ENCODE measurements at regions not wholly inside any gene's neighbourhood (a gene's known extent, or its start where the extent isn't known, plus 50 kb on each side); places are given as distances from the start of the nearest gene placed in this dataset.

DNA sequence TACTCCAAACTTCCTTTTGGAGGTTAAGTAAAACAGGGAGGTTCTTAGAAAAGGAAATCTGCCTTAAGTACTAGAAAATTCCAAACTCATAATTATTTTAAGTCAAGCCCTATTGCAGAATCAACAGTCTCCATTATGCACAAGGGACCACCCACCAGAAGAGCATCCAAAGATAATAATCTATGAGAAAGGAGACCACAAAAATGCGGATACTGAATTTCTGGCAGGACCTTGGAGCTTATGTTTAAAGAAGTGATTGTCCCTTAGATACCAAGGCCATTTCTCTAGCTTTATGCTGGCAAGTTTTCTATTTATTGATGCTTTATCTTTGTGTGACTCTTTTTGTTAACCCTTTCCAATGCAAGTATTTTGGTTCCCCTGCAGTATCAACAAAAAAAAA lies 404.0 kb upstream of the MMADHC start:
- DNase-seq, result no peak

DNA sequence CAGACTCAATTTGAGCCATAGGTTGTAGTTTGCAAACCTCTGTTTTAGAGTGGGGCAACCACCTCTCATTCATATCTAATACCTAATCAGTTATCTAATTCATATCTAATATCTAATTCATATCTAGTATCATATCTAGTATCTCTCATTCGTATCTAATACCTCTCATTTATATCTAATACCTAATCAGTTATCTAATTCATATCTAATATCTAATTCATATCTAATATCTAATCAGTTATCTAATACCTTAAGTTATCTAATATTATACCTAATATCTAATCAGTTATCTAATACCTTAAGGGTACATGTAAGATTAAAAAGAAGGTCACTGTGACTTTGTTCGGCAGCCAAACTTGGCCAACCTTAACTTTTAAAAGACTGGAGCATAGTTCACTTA lies 403.4 kb upstream of the MMADHC start:
- no peak for DNase-seq

DNA sequence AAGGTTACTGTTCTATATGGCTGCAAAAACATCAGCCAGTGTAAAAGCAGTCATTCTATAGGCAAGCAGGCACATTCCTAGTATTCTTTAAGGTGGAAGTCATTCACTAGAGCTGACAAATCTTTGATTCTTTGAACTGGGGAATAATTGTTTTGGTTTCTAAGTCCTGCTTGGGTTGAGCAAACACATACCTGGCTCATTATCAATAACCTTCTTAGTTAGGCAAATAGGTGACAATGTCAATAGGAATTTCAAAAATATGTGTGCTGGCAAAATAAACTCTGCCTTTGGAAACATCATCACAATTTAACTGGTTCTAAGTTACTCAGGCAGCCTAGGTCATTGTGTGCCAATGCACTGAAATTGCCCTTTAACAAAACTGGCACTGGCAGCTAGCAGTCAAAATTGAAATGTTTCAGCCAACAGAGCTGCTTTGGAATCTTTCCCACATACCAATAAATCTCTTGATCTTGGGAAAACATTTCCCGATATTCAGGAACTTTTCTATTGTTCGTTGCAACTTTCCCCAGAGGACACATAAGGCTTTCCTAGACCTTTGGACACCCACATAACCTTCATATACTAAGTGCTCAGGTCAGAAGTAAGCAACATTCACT lies 402.0 kb upstream of the MMADHC start:
- DNase-seq, result no peak

DNA sequence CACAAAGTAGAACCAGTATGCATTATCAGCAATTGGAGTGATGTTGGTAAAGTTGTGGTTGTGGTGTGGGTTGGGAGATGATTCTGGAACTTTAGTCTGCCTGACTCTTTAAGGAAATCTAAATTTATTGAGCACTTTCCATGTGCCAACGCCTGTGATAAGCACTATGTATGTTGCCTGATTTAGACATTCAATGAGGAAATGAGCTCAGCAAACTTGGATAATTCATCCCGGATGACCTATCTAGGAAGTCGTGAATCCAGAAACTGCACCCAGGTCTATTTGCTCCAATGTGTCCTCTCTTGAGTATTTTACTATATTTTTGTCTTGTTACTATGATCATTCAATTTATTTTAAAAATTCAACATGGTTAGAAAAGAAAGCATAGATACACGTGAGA lies 400.8 kb upstream of the MMADHC start:
- no peak for DNase-seq

DNA sequence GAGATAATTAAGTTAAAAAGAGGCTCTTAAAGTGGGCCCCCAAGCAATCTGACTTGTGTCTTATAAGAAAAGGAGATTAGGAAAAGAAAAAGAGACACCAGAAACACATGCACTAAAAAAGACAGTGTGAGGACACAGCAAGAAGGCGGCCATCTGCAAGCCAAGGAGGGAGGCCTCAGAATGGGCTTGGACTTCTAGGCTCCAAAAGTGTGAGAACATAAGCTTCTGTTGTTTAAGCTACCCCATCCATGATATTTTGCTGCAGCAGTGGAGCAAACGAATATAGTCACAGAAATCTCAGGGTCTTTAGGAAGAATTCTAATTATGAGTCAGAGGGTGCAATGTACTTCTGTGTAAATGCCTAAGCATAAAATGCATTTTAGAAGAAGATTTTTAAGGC lies 399.3 kb upstream of the MMADHC start:
- DNase-seq, result no peak

DNA sequence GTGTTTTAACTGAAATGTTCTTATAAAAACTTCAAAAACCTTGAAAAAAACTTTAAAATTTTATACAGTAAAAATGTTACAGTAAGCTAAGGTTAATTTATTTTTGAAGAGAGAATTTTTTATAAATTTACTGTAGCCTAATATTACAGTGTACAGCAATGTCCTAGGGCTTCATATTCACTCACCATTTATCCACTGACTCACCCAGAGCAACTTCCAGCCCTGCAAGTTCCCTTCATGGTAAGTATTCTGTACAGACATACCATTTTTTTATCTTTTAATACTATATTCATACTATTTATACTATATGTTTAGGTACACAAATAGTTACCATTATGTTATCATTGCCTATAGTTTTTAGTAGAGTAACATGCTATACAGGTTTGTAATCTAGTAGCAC lies 396.7 kb upstream of the MMADHC start:
- no peak for DNase-seq

DNA sequence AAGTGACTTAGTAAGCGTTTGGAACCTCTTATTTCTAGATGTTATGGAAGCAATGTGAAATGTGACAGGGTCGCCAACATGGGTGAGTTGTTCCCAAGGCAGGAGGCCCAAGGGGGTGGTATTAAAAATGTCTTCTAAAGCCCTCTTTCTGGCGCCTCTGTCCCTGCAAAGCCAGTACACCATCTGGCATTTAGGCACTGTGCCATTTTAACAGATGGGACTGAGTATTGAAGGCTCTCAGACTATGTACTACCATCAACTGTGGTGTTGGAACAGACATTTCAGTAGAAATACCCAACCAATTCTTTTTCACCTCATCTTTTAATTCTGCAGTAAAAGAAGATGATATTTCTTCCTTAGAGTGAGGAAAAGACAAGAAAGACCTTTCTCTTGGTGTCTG lies 384.5 kb upstream of the MMADHC start:
- DNase-seq, result no peak

DNA sequence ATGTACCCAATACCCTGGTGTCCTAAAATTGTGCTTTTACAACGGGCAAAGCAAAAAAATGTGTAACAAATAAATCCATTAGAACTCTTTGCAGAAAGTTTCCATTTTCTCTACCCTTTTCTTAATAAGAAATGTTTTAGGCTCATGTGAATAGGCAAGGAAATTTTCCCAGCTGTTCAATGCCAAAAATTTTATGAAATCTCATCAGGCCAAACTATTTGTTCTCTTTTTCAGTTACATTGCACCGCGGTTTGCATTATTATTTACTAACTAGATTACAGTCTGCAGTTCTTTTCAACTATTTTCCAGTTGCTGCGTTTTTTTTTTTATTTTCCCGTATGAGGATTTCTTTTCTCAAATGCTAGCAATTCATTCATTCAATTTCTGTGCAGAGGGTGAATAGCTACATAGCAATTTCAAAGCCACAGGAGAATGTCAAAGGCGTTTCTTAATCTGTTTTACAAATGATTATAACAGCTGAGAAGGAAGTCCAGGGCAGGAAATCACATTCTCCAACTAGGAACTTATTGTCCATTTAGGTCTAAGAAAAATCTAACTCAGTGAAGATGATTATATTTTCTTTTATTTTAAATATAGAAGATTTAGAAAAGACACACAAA lies 367.5 kb upstream of the MMADHC start:
- DNase-seq, result no peak

DNA sequence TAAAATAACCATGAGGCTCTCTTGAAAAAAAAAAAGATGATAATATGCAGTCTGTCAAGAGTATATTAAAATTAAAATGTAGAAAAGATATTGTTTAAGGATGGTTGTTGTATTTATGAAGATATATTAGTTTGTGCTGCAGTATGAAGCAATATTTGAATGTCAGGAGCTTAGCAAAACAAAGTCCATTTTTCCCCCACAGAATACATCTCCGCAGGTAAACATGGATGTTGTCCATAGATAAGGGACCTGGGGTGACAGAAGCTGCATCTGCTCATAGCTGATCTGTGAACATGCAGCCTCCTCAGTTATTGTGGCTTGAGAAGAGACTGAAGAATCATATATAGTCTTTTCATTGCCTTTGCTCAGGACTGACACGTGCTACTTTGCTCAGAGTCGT lies 366.1 kb upstream of the MMADHC start:
- DNase-seq, result no peak

DNA sequence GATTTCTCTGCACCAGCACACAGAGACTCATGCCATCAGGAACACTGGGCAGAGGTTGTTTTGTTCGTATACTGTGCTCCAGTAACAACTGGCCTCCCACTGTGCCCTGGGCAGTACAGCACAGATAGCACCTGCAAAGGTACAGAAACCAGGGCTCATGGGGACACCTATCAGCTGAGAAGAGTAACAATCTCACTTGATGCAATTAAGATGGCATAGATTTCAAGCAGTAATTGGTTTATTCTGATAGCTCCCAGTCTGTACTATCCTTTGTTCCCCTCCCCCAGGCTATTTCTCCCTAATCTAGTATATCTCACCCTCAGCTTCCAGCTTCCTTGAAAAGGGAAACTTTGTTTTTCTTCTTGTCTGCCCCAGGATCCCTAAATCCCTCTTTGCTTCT lies 343.9 kb upstream of the MMADHC start:
- no peak for DNase-seq

DNA sequence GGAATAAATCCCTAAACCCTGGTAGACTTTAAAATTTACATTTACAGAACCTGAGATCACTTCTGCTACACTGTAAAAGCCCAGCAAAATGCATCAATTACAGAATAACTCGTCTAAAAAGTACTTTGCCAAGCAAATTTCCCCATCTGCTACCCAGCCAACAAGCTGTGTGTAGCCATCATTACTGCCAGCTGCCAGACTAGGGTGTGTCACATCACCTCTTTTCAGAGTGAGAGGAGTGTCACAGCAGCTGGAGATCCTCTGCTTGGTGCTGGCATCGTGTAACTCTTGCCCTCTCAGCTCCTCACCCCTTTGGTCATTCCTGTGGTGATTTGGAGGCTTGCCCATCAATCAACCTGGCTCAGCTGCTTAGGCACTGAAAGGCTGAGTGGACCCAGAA lies 340.4 kb upstream of the MMADHC start:
- DNase-seq, result no peak

DNA sequence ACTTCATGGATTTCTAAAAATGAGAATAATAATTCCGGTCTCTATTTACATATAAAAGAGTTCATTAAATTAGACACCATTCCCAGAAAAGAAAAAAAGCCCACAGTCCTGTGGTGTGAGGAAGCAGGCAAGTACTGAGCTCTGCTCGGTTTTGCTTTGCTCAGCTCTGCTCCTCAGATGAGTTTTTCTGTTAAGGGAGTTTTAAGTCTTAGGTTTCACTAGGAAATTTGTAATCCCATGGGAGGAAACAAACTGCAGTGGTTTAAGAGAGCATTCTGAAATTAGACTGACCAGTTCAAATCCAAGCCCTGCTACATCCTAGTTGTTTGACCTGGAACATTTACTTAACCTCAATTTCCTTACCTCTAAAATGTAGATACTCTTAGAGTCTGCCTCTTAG lies 338.6 kb upstream of the MMADHC start:
- no peak for DNase-seq

DNA sequence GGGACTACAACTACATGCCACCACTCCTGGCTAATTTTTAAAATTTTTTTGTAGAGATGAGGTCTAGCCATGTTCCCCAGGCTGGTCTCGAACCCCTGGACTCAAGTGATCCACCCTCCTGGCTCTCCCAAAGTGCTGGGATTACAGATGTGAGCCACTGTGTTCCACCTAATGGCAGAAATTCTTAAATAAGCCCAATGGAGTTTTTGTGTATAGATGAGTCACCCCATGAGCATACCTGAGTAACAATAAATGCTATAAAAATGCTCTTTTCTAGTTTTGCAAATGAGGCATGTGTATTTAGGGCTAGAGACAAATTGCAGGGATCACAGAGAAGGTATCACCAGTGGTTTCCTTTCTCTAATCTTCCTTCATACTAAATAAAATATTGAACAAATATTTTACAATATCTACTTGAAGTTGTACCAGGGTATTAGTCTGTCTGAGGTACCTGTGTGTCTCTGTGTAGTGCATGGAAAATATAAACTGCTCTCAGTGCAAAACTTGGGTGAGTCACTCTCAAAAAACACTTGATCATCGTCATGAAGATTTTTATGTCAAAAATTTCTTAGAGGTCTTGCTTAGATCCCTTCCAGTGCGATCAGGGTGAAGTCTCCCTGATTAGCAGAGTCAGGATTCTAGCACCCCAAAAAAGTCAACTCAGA lies 337.1 kb upstream of the MMADHC start:
- no peak for DNase-seq

DNA sequence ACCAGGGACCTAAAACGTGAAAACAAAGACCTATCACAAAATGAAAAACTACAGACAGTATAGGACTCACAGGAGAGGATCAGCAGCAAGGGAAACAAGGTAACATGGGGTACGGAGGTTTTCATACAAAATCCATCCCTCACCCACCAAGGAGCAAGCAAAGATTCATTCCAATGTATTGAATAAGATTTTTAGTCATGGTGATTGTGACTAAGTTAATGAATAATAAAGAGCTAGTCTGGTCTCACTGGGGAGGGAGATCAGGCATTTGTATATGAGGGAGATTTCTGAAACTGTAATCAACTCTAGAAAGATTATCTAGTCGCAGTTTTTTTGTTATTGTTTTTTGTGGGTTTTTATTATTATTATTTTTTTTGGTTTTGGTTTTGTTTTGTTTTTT lies 336.5 kb upstream of the MMADHC start:
- DNase-seq, result no peak

DNA sequence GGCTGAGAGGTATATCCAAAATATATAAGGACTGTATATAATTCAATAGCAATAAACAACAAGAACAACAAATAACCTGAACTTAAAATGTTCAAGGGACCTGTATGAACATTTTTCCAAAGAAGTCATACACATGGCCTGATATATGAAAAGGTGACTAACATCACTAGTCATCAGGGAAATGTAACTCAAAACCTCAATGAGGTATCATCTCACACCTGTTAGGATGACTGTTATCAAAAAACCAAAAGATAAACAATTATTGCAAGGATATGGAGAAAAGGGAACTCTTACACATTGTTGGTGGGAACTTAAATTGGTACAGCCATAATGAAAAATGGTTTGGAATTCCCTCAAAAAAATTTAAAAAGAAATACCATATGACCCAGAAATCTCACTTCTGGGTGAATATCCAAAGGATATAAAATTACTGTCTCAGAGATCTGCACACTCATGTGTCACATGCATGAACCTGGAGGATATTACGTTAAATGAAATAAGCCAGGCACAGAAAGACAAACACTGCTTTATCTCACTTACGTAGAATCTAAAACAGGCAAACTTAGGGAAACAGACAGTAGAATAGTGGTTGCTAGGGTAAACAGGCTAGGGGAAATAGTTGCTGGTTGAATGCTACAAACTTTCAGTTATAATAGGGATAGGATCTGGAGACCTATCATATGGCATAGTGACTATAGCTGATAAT lies 334.5 kb upstream of the MMADHC start:
- DNase-seq, result no peak

DNA sequence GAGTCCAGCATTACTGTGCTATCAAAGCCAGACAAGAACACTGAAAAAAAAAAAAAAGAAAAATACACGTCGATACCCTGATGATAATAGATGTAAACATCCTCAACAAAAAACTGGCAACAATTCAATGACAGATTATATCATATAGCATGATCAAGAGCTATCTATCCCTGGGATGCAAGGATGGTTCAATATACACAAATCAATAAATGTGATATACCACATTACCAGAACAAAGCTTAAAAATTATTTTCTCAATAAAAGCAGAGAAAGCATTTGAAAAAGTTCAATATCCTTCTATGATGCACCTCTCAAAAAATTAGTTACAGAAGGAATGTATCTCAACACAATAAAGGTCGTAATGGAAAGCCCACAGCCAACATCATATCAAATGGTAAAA lies 332.8 kb upstream of the MMADHC start:
- DNase-seq, result no peak

DNA sequence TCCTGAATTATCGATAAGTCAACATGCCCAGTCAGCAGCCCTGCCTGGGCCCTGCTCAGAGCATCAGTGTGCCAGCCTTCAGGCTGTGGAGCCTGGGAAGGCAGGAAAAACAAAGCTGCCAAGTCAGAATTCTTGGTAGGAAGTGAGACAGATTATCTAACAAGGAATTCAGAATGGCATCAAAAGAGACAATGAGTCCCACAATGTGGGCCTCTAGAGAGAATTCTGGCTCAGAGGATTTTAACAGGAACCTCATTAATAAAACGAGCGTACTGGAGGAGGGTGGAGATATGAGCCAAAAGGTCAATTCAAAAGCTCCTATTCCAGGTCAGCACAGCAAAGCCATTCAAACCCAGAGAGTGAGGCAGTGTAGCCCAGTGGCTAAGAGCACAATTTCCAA lies 327.6 kb upstream of the MMADHC start:
- DNase-seq, result no peak

DNA sequence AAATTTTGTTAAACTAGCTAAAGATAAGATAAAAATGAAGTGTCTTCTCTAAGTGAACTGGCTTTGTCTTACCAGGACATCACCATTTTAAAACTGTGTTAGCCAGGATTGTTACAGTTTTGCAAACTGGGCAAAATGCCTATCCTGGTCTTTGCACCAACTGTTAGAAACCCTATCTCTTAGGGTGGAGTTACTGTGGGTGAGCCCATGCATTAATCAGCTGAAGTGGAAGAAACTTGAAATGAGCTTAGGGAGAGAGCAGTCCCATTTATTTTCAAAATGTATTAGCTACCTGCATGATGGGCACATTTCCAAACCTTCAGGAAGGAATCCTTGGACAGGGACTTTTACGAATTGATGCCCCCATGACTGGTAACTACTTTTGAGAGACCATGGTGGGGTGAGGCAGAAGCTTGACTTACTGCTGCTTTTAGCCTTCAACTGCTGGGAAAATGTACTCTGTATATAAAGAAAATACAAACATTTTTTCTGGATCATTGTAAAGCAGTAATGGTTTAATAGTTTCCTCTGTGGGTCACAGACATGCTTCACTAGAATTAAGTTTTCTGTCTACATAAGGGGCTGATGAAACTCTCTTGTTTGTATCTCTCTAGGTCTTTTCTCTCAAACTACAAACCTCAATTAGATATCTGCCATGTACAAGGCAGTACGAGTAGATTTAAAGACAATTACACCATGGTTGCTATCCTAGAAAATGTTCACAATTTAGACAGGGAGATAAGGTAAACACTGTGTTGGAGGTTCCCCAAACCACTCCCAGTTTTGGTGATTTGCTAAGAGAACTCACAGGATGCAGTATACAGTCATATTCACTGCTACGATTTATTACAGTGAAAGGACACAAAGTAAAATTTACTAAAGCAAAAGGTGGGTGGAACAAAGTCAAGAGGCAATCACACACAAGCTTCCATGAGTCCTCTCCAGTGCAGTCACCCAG lies 321.4 kb upstream of the MMADHC start:
- DNase-seq, result no peak

DNA sequence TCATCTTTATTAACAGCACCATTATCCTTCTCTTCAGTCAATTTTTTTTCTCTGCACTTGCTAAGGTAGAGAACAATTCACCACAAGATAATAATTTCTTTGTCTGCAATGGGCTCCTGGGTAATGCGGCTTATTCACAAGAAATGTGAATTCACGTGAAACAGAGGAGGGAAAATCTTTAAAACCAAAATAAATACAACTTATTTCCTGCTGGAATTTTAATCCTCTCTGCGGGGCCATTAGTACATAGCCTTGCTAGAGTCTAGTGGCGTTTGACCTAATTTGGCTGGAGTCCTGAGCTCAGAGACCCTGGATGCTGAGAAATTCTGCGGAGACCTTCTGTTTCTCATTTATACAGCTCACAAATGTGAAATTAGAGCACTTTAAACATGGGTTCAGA lies 319.3 kb upstream of the MMADHC start:
- DNase-seq, result no peak

DNA sequence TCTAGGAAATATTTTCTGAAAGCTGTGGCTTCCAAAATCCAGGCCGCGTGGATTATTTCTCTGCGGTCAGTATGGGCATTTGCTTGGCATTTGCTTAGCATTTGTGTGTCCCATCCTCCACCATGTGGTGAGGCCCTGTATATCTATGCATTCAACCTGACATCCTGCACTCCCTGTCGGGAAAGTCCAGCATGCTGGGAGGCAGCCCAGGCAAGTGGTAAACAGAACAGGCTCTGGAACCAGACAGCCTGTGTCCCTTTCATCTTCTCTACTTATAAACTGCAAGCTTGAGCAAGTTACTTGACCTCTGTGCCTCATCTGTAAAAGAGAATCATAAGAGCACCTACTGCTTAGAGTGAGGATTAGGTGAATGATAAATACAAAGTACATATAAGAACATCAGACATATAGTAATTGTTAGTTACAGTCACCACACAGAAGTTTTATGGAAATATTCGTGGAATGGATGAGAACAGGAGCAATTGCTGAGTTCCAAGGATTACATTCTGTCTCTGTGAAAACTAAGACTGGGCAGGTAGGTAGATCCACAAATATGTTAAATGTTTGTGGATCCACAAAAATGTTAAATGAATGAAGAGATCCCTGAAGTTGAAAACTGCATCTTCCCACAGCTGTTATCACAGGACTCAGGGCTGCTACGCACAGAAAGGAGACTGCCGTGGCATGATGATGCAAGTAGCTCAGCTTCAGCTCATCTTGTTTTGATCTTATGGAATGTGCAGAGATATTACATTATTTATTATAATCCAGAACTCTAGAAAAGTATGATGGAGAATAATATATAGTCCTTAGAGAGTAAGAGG lies 317.0 kb upstream of the MMADHC start:
- no peak for DNase-seq

DNA sequence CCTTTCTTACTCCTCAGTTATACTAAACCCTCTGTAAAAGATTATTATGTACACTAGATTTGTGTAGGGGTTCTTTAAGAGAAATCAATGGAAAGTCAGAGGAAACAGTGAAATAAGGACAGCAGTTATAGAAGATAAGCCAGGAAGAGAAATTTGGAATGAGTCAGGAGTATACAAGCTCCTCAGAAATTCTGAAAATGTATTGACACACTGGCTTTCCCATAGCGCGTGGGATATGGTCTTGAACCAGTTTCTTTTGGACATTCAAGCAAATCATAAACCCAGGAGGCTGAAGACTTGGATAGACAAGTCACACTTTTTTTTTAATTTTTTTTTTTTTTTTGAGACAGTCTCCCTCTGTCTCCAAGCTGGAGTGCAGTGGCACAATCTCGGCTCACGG lies 316.1 kb upstream of the MMADHC start:
- no peak for DNase-seq

DNA sequence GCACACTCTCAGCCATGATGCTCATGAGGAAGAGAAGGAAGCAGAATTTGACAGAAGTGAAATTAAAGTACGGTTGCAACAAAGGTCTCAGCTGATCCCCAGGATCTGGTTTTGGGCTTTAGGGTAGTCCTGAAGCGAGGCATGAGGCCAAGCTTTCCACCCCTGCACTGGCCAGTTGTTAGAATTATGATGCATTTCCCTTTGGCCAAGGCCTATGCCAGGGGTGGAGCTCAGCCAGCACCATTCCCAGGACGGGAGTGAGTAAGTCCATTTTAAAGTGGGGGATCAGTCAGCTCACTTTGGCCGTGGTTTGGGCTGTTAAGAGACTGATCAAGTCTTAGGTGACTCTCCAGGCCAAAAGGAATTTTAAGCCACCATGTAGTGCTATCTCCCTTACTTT lies 314.5 kb upstream of the MMADHC start:
- DNase-seq, result no peak

Data from T-helper 1 cell (primary cell).